CD4-positive, alpha-beta T cell treated with Interleukin-4 for 4 hours (primary cell): ENCODE measurements at regions not wholly inside any gene's neighbourhood (a gene's known extent, or its start where the extent isn't known, plus 50 kb on each side); places are given as distances from the start of the nearest gene placed in this dataset.
A peak's percentile ranks its signal among the peaks of the same experiment; 100 is the strongest.
"Not testable (repeated sequence)": the region's sequence is repeated elsewhere in the genome, so short reads cannot be mapped to it uniquely, and the experiment has no call there.

Experiments used
- DNase-seq: peaks from one replicate; pipeline ENCODE4 v3.0.0-alpha.2; 2020

- not testable (repeated sequence) for DNase-seq
These were observed 389.2 kb downstream of the SRGAP2C start for GRCh38 chr1:121573881-121574504.

DNA sequence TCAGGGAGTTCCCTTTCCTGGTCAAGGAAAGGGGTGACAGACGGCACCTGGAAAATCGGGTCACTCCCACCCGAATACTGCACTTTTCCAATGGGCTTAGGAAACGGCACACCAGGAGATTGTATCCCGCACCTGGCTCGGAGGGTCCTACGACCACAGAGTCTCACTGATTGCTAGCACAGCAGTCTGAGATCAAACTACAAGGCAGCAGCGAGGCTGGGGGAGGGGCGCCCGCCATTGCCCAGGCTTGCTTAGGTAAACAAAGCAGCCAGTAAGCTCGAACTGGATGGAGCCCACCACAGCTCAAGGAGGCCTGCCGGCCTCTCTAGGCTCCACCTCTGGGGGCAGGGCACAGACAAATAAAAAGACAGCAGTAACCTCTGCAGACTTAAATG, 389.7 kb downstream of the SRGAP2C start:
- not testable (repeated sequence) for DNase-seq

DNA sequence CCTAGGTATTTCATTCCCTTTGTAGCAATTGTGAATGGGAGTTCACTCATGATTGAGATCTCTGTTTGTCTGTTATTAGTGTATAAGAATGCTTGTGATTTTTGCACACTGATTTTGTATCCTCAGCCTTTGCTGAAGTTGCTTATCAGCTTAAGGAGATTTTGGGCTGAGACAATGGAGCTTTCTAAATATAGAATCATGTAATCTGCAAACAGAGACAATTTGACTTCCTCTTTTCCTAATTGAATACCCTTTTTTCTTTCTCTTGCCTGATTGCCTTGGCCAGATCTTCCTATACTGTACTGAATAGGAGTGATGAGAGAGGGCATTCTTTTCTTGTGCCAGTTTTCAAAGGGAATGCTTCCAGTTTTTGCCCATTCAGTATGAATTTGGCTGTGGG, 398.1 kb downstream of the SRGAP2C start:
- DNase-seq, result not testable (repeated sequence)

DNA sequence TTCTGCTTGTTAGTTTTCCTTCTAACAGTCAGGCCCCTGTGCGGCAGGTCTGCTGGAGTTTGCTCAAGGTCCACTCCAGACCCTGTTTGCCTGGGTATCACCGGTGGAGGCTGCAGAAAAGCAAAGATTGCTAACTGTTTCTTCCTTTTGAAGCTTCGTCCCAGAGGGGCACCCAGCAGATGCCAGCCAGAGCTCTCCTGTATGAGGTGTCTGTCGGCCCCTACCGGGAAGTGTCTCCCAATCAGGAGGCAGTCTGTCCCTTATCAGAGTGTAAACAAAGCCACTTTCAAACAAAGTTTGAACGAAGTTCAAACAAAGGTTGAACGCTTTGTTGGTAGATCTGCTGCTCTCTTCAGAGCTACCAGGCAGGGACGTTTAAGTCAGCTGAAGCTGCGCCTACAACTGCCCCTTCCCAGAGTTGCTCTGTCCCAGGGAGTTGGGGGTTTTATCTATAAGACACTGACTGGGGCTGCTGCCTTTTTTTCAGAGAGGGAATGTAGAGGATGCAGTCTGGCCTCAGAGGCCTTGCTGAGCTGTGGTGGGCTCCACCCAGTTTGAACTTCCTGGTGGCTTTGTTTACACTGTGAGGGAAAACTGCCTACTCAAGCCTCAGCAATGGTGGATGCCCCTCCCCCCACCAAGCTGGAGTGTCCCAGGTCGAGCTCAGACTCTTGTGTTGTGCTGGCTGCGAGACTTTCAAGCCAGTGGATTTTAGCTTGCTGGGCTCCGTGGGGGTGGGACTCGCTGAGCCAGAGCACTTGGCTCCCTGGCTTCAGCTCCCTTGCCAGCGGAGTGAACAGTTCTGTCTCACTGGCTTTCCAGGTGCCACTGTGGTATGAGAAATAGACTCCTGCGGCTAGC, 401.8 kb downstream of the SRGAP2C start:
- peak; percentile 4 for DNase-seq

- DNase-seq, result no peak
These were observed 402.4 kb downstream of the SRGAP2C start for GRCh38 chr1:121587230-121587569.

DNA sequence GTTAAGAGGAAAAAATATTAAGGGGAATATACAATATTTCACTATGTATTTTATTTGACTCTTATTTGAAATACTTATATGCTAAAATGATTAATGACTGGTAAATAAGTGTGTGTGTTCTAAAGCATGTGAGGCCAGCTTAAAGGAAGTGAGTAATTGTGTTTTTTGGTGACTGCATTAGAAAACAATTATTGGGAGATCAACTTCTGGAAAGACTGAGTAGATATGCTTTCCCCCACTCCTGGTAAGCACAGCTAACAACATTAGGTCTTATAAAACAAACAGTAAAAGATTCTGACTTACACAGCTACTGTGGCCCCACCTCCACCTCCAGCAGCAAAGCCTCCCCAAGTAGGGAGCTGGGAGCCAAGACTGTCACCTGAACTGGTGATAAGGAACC, 403.0 kb downstream of the SRGAP2C start:
- no peak for DNase-seq

- no peak for DNase-seq
These were observed 409.3 kb downstream of the SRGAP2C start for GRCh38 chr1:121594096-121594495.

GRCh38 chr1:121595089-121595488, 410.3 kb downstream of the SRGAP2C start:
- no peak for DNase-seq

GRCh38 chr1:121604843-121605444, 420.2 kb downstream of the SRGAP2C start:
- not testable (repeated sequence) for DNase-seq

DNA sequence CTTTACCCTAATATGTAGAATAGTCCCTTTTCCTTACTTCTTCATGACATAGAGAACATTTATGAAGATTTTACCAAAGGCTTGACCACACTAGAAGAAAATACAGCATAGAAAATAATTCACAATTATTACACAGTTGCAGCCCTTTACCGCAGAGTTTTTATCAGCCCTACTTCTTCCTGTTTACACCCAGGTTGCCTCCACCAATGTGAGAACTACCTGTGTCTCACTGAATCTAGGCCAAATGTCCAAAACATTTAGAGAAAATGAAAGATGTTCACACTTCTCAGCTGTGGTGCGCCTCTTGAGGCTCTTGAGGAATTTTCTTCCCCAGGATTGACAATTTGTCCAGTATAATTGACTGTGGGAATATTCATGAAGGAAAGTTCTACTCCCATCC, 422.7 kb downstream of the SRGAP2C start:
- not testable (repeated sequence) for DNase-seq
